GM19351 (cell line): ENCODE measurements at regions not wholly inside any gene's neighbourhood (a gene's known extent, or its start where the extent isn't known, plus 50 kb on each side); places are given as distances from the start of the nearest gene placed in this dataset.
"Not testable (repeated sequence)": the region's sequence is repeated elsewhere in the genome, so short reads cannot be mapped to it uniquely, and the experiment has no call there.

ENCODE experiments used
- ATAC-seq: cut with Tn5 transposase; IDR thresholded peaks from one replicate; pipeline ENCODE4 v1.9.1; 2021; ENCODE audit warnings: mild to moderate bottlenecking, moderate library complexity; ENCODE audit not compliant: unreplicated experiment

- no peak for ATAC-seq
Observed at GRCh38 chr9:108430655-108431054, 425.1 kb downstream of the ACTL7B start.

GRCh38 chr9:108427751-108428150, 428.0 kb downstream of the ACTL7B start:
- no peak for ATAC-seq

GRCh38 chr9:108426421-108426940, 429.3 kb downstream of the ACTL7B start:
- not testable (repeated sequence) for ATAC-seq

GRCh38 chr9:108423433-108423832, 432.4 kb downstream of the ACTL7B start:
- no peak for ATAC-seq

GRCh38 chr9:108419379-108419778, 436.4 kb downstream of the ACTL7B start:
- no peak for ATAC-seq

GRCh38 chr9:108417726-108418125, 438.1 kb downstream of the ACTL7B start:
- ATAC-seq, result no peak

GRCh38 chr9:108417312-108417711, 438.5 kb downstream of the ACTL7B start:
- ATAC-seq, result no peak

- no peak for ATAC-seq
Observed at GRCh38 chr9:108416324-108416723, 439.5 kb downstream of the ACTL7B start.

- ATAC-seq, result no peak
Observed at GRCh38 chr9:108413809-108414208, 442.0 kb downstream of the ACTL7B start.

GRCh38 chr9:108412755-108413154, 443.0 kb downstream of the ACTL7B start:
- ATAC-seq, result no peak

GRCh38 chr9:108411632-108412031, 444.2 kb downstream of the ACTL7B start:
- no peak for ATAC-seq

- no peak for ATAC-seq
Observed at GRCh38 chr9:108410161-108410560, 445.6 kb downstream of the ACTL7B start.

- no peak for ATAC-seq
Observed at GRCh38 chr9:108400297-108400696, 455.5 kb downstream of the ACTL7B start.

- ATAC-seq, result no peak
Observed at GRCh38 chr9:108399851-108400250, 455.9 kb downstream of the ACTL7B start.

GRCh38 chr9:108397286-108397685, 458.5 kb downstream of the ACTL7B start:
- no peak for ATAC-seq

GRCh38 chr9:108396611-108397010, 459.2 kb downstream of the ACTL7B start:
- no peak for ATAC-seq

- ATAC-seq, result no peak
Observed at GRCh38 chr9:108396193-108396592, 459.6 kb downstream of the ACTL7B start.

- ATAC-seq, result no peak
Observed at GRCh38 chr9:108395421-108395820, 460.4 kb downstream of the ACTL7B start.

GRCh38 chr9:108394726-108395125, 461.1 kb downstream of the ACTL7B start:
- ATAC-seq, result no peak

GRCh38 chr9:108393481-108394001, 462.2 kb downstream of the ACTL7B start:
- not testable (repeated sequence) for ATAC-seq

- no peak for ATAC-seq
Observed at GRCh38 chr9:108392877-108393276, 462.9 kb downstream of the ACTL7B start.

- ATAC-seq, result peak; percentile 59
Observed at GRCh38 chr9:108389056-108389455, 466.7 kb downstream of the ACTL7B start.

- ATAC-seq, result no peak
Observed at GRCh38 chr9:108386859-108387384, 468.9 kb downstream of the ACTL7B start.
